Activated CD4-positive, alpha-beta T cell treated with anti-CD3 and anti-CD28 coated beads for 36 hours (primary cell): ENCODE measurements at regions not wholly inside any gene's neighbourhood (a gene's known extent, or its start where the extent isn't known, plus 50 kb on each side); places are given as distances from the start of the nearest gene placed in this dataset.
A peak's percentile ranks its signal among the peaks of the same experiment; 100 is the strongest.

Experiments used
- ATAC-seq: fragments of 200-7000 bp; cut with Tn5 transposase; one replicate; pipeline ENCODE4 v1.10.0; 2021; ENCODE audit warnings: mild to moderate bottlenecking, moderate library complexity
- CTCF ChIA-PET: fragments of 350-600 bp; sonication (Branson Sonifier 250); formaldehyde crosslinking; loops from one replicate; lab custom pipeline; 2021; ENCODE audit warnings: antibody characterized with exemption; lab: Charles Lee
- POLR2A ChIA-PET: fragments of 350-600 bp; sonication (Branson Sonifier 250); formaldehyde crosslinking; loops from one replicate; lab custom pipeline; 2021; ENCODE audit warnings: antibody characterized with exemption, inconsistent platforms; lab: Charles Lee
- DNase-seq: peaks from one replicate; pipeline ENCODE4 v3.0.0-alpha.2; 2020
- H3K27ac Mint-ChIP-seq: one replicate; pipeline ENCODE4 v1.8.0; 2021; ENCODE audit warnings: mixed read lengths
- H3K27me3 Mint-ChIP-seq: one replicate; pipeline ENCODE4 v1.8.0; 2021; ENCODE audit warnings: mixed read lengths
- H3K36me3 Mint-ChIP-seq: one replicate; pipeline ENCODE4 v1.8.0; 2021; ENCODE audit warnings: low read depth, mixed read lengths
- H3K4me1 Mint-ChIP-seq: one replicate; pipeline ENCODE4 v1.8.0; 2021; ENCODE audit warnings: mixed read lengths
- H3K4me3 Mint-ChIP-seq: one replicate; pipeline ENCODE4 v1.8.0; 2021; ENCODE audit warnings: mild to moderate bottlenecking, moderate library complexity, mixed read lengths
- H3K9me3 Mint-ChIP-seq: one replicate; pipeline ENCODE4 v1.8.0; 2021; ENCODE audit warnings: low read depth, mixed read lengths
- intact Hi-C, 2 experiments: fragments of 100-400 bp; cut with DNase I in 1 of 2; cut with micrococcal nuclease in 1 of 2; formaldehyde crosslinking; loops; one replicate each; pipeline versions ENCODE4 v1.14.2 to v1.15.1; 2022 to 2024; cut with DNase I, micrococcal nuclease

- H3K4me3 Mint-ChIP-seq, result no peak overlapping the region
- ATAC-seq (peak; percentile 72), DNase-seq (no peak)
- POLR2A ChIA-PET, result no interaction called here
- intact Hi-C loops, result loop anchor here in 1 of 2 experiments (5.0 kb wide), 1 partner anchor 709 kb away; no protein-coding TSS in a partner anchor
- H3K4me1 Mint-ChIP-seq, result peaks cover 54% of the 10 kb centered on the region
- CTCF ChIA-PET, result interaction anchor here (0.6 kb wide), 1 partner anchor 800 kb away, joined by 3 read pairs; no protein-coding TSS in a partner anchor
- no peaks in the 10 kb centered on the region for H3K27me3 Mint-ChIP-seq
- no peaks in the 10 kb centered on the region for H3K9me3 Mint-ChIP-seq
- H3K27ac Mint-ChIP-seq, result no peak overlapping the region
- H3K36me3 Mint-ChIP-seq, result no peaks in the 10 kb centered on the region
Measured at GRCh38 chr14:98940693-98941437, 331.1 kb downstream of the BCL11B start.

- no peak for DNase-seq
- Mint-ChIP-seq H3K4me1 (peaks cover 50% of the 10 kb centered on the region), H3K9me3 (no peaks in the 10 kb centered on the region), H3K27me3 (no peaks in the 10 kb centered on the region), H3K4me3 (no peak overlapping the region), H3K36me3 (no peaks in the 10 kb centered on the region), H3K27ac (no peak overlapping the region)
- ChIA-PET POLR2A (no interaction called here), CTCF (interaction anchor here (0.6 kb wide), 1 partner anchor 800 kb away, joined by 3 read pairs; no protein-coding TSS in a partner anchor)
- intact Hi-C loops, result loop anchor here in 1 of 2 experiments (5.0 kb wide), 1 partner anchor 709 kb away; no protein-coding TSS in a partner anchor
- peak; percentile 82 for ATAC-seq
Measured at GRCh38 chr14:98941481-98941880, 330.5 kb downstream of the BCL11B start.

GRCh38 chr14:98943907-98944306 lies 328.1 kb downstream of the BCL11B start:
- Mint-ChIP-seq H3K27me3 (no peaks in the 10 kb centered on the region), H3K4me1 (peaks cover 38% of the 10 kb centered on the region), H3K36me3 (no peaks in the 10 kb centered on the region), H3K27ac (no peak overlapping the region), H3K4me3 (no peak overlapping the region), H3K9me3 (no peaks in the 10 kb centered on the region)
- intact Hi-C loops, result loop anchor here in 1 of 2 experiments (5.0 kb wide), 1 partner anchor 712 kb away; no protein-coding TSS in a partner anchor
- ChIA-PET POLR2A (no interaction called here), CTCF (interaction anchor here (0.7 kb wide), 1 partner anchor 1030 kb away, joined by 3 read pairs; no protein-coding TSS in a partner anchor)
- no peak for ATAC-seq
- no peak for DNase-seq

- CTCF ChIA-PET, result no interaction called here
Measured at GRCh38 chr14:98944989-98945388, 327.0 kb downstream of the BCL11B start.

GRCh38 chr14:98945611-98946570 lies 326.1 kb downstream of the BCL11B start:
- POLR2A ChIA-PET, result no interaction called here
- Mint-ChIP-seq H3K9me3 (no peaks in the 10 kb centered on the region), H3K27ac (no peak overlapping the region), H3K36me3 (no peaks in the 10 kb centered on the region), H3K4me1 (peaks cover 18% of the 10 kb centered on the region), H3K27me3 (no peaks in the 10 kb centered on the region), H3K4me3 (no peak overlapping the region)
- ATAC-seq (no peak), DNase-seq (no peak)
- CTCF ChIA-PET, result interaction anchor here (0.6 kb wide), 1 partner anchor 33 kb away, joined by 4 read pairs; no protein-coding TSS in a partner anchor
- intact Hi-C loops, result no loop called here

More at GRCh38 chr14:98944989-98945388, 327.0 kb downstream of the BCL11B start:
- Mint-ChIP-seq H3K27ac (no peak overlapping the region), H3K9me3 (no peaks in the 10 kb centered on the region), H3K27me3 (no peaks in the 10 kb centered on the region), H3K4me1 (peaks cover 27% of the 10 kb centered on the region), H3K36me3 (no peaks in the 10 kb centered on the region), H3K4me3 (no peak overlapping the region)
- POLR2A ChIA-PET, result no interaction called here
- no peak for DNase-seq
- intact Hi-C loops, result loop anchor here in 1 of 2 experiments (5.0 kb wide), 1 partner anchor 713 kb away; no protein-coding TSS in a partner anchor
- ATAC-seq, result no peak

GRCh38 chr14:98946940-98947339 lies 325.1 kb downstream of the BCL11B start:
- intact Hi-C loops, result no loop called here
- peaks cover 9% of the 10 kb centered on the region for H3K4me1 Mint-ChIP-seq

GRCh38 chr14:98947911-98948595 lies 323.9 kb downstream of the BCL11B start:
- no peak for DNase-seq
- Mint-ChIP-seq H3K27ac (no peak overlapping the region), H3K4me1 (peaks cover 19% of the 10 kb centered on the region), H3K27me3 (no peaks in the 10 kb centered on the region), H3K9me3 (peaks cover 2% of the 10 kb centered on the region), H3K36me3 (no peaks in the 10 kb centered on the region), H3K4me3 (no peak overlapping the region)
- ChIA-PET POLR2A (no interaction called here), CTCF (no interaction called here)
- intact Hi-C loops, result no loop called here
- ATAC-seq, result no peak

More at GRCh38 chr14:98946940-98947339, 325.1 kb downstream of the BCL11B start:
- no peak overlapping the region for H3K27ac Mint-ChIP-seq
- no peaks in the 10 kb centered on the region for H3K9me3 Mint-ChIP-seq
- no peaks in the 10 kb centered on the region for H3K27me3 Mint-ChIP-seq
- ChIA-PET CTCF (no interaction called here), POLR2A (no interaction called here)
- ATAC-seq, result no peak
- DNase-seq, result no peak
- H3K36me3 Mint-ChIP-seq, result no peaks in the 10 kb centered on the region
- H3K4me3 Mint-ChIP-seq, result no peak overlapping the region

- ATAC-seq (no peak), DNase-seq (no peak)
- ChIA-PET POLR2A (no interaction called here), CTCF (interaction anchor here (0.6 to 0.7 kb wide), 3 partner anchors 375 to 1278 kb away, joined by 3 to 4 read pairs (median 3); no protein-coding TSS in a partner anchor)
- intact Hi-C loops, result no loop called here
- Mint-ChIP-seq H3K9me3 (peaks cover 2% of the 10 kb centered on the region), H3K27me3 (no peaks in the 10 kb centered on the region), H3K4me3 (no peak overlapping the region), H3K36me3 (no peaks in the 10 kb centered on the region), H3K4me1 (peaks cover 20% of the 10 kb centered on the region), H3K27ac (no peak overlapping the region)
Measured at GRCh38 chr14:98949051-98949450, 322.9 kb downstream of the BCL11B start.

- ChIA-PET POLR2A (no interaction called here), CTCF (interaction anchor here (0.6 to 0.7 kb wide), 2 partner anchors 375 to 1164 kb away, joined by 3 to 4 read pairs; no protein-coding TSS in a partner anchor)
- Mint-ChIP-seq H3K27me3 (no peaks in the 10 kb centered on the region), H3K27ac (no peak overlapping the region), H3K4me1 (peaks cover 20% of the 10 kb centered on the region), H3K9me3 (peaks cover 2% of the 10 kb centered on the region), H3K36me3 (no peaks in the 10 kb centered on the region), H3K4me3 (no peak overlapping the region)
- ATAC-seq (no peak), DNase-seq (no peak)
- intact Hi-C loops, result no loop called here
Measured at GRCh38 chr14:98949481-98950135, 322.4 kb downstream of the BCL11B start.

GRCh38 chr14:98950353-98950895 lies 321.6 kb downstream of the BCL11B start:
- ChIA-PET POLR2A (no interaction called here), CTCF (no interaction called here)
- H3K36me3 Mint-ChIP-seq, result no peaks in the 10 kb centered on the region
- H3K27me3 Mint-ChIP-seq, result no peaks in the 10 kb centered on the region
- H3K4me1 Mint-ChIP-seq, result peaks cover 20% of the 10 kb centered on the region
- no peak overlapping the region for H3K4me3 Mint-ChIP-seq
- no peak for ATAC-seq
- peaks cover 2% of the 10 kb centered on the region for H3K9me3 Mint-ChIP-seq
- no peak for DNase-seq
- H3K27ac Mint-ChIP-seq, result no peak overlapping the region
- intact Hi-C loops, result no loop called here
